GM18868 (cell line): ENCODE measurements at regions not wholly inside any gene's neighbourhood (a gene's known extent, or its start where the extent isn't known, plus 50 kb on each side); places are given as distances from the start of the nearest gene placed in this dataset.

ENCODE experiments used
- ATAC-seq: cut with Tn5 transposase; IDR thresholded peaks from one replicate; pipeline ENCODE4 v1.9.1; 2021; ENCODE audit warnings: mild to moderate bottlenecking, moderate library complexity; ENCODE audit not compliant: unreplicated experiment

DNA sequence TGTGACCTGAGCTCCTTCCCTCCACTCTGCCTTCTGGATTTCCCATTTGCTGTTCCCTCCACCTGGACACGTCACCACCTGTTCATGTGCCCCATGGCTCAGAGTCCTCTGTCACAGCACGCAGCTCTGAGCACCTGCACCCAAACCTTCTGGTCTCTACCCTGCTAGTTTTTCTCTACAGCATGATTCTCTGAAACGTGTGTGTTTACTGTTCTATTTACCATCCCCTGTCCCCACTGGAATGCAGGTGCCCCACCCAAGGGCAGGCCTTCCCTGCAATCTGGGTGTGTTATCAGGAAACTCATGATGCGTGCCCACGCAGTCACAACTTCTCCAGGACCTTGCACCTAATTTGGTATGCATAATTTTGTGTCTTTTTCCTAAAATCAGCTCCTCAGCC lies 284.4 kb upstream of the IGFBP3 start:
- ATAC-seq = no peak

DNA sequence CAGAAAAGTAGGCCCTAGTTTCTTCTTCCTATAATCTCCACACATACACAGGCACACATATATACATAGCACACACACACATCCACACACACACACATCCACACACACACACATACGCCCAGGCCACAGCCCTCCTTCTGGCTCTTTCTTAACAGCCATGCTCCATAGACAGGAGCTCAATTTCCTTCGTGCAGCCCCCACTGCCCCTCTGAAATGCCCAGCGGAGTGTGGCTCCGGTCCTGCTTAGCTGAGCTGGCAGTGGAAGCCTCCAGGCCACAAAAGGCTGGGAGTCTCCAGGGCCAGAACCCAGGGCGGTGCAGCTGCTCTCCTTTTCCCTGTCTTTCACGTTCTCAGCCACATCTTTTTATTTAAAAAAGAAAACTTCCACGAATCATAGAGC lies 282.9 kb upstream of the IGFBP3 start:
- no peak for ATAC-seq

DNA sequence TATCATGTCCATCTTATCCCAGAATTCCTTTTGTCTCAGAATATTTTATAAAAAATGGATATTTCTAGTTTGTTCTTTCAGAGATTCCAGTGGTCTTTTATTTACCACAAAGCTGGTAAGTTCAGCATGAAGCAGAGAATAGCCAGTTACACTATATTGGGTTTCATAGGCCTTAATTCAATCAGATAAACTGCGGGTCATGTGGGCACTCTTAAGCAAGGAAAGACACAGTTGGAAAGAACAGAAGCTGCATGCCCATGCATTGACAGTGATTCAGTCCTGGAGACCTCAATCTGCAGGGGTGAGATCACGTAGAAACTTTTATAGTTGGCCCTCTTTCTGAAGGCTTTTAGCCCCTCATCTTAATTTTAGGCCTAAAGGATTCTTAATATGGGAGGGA lies 281.3 kb upstream of the IGFBP3 start:
- no peak for ATAC-seq

DNA sequence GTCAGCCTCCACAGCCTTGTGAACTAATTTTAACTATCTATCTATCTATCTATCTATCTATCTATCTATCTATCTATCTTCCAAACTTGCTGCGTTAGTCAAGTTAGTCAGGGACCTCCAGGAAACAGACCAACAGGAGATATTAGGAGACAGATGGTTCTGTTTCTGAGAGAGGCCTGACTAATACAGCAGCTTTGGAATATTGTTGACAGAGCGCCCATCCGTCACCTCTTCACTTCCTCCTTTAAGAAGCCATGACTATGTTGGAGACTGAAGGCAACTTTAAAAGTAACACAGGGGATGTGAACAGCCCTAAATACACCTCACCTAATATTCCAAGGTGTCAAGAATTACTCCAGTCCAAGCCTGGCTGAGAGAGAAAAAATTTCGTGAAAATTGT lies 280.9 kb upstream of the IGFBP3 start:
- no peak for ATAC-seq

DNA sequence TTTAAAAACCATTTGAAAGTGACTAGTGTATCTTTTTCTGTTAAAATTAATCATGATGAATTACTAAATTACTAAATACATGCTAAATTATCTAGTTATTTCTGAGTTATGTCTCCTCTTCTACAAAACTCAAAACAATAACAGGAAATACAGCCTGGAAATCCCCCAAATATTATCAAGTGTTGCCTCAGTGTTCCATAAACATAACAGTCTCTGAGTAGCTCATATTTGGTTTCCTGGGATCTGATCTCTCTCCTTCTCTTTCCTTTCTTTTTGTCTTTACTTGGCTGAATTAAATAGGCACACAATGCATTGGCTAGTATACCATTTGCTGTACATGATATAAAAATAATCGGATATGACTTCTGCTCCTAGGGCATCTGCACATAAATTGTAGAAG lies 277.6 kb upstream of the IGFBP3 start:
- ATAC-seq = no peak

DNA sequence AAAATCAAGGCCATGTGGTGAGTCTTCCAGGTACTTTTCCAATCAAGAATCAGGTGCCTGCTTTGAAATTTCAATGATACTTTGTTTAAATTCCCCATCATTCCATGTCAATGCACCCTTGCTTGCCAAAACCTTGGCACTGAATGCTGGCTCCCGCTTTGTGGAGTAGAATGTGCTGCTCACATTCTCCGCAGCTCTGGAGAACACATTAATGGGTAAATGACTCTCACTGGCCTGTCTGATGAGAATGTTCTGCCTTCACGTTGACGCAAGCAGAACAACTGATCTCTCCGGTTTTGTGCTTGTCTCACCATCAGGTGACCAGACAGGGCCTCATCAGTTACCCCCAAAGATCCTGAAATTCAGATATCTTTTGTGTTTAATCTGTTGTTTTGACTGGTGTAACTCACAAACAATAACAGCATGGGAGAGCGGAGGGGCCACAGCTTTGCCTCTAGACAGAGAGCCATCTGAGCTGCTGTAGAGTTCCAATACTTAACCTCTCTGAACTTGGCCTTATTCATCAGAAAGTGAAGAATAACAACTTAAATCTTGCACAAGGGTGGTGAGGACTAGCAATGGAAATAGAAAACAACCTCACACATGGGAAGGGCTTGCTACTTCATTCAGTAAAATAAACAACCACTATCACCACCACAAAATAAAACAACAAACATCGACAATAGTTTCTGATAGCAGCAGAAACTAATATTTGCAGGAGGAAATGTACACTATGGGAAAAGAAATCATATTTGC lies 276.9 kb upstream of the IGFBP3 start:
- no peak for ATAC-seq

DNA sequence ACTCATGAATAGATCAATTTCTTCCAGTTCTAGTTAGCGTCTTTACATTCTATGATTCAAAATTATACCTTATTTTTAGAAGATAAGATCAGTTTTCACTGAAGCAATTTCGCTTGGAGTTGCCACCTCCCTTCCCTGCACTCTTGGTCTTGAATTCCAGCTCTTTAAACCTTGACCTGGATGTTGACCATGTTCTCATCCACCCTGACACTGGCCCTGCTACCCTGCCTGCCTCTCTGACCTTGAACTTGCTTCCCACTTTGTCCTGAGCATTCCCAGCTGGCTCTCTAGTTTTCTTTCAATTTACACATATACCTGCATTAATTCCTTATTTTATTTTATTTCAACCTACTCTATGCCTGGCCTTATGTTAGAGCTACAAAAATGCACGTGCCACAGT lies 274.9 kb upstream of the IGFBP3 start:
- no peak for ATAC-seq

DNA sequence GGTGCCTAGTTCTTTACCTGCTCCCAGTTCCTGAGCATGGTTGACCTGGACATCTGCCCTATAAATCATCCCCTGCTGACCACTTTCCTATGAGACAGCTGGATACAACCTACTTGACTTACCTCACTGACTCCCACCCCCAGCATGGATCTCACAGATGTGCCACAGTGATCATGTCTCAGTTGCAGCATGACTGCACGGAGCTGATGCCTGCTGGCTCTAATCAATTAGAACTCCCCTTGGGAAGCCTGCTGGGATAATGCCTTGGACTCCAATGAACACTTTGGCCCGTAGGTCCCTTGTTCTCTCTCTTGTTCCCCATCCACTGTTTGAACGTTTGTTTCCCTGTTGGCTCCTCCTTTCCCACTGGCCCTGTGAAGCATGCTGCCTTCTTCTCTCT lies 271.2 kb upstream of the IGFBP3 start:
- ATAC-seq = no peak

DNA sequence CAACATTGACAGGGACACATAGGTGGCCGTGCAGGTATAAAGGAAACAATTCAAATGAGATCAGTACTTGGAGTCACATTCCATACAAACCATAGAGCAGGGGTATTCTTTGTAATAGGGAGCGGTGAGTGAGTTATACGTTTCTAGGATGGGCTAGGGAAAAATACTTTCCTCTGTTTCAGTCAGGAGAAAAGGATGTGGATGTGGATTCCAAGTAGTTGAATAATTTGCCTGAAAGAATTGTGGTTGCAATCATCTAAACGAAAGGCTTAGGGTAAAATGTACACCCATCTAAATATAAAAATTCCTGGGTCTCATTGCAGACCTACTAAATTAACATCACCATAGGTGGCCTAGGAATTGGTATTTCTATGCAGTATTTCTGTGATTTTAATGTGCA lies 270.7 kb upstream of the IGFBP3 start:
- no peak for ATAC-seq

DNA sequence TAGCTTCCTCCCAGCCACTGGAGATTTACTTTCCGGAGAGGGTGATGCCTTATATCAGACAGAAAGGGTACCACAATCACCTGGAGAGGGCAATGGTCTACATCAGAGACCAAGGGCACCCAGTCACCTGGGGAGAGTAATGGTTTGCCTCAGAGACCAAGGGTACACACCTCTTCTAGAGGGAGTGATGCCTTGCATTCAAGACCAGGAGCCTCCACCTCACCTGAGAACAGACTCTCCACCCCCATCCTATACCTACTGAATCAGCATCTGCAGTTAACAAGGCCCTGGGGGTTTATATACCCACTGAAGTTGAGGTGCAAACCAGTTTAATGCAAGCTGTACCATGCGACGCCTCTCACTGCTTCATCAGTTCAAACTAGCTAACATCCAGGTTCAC lies 270.2 kb upstream of the IGFBP3 start:
- ATAC-seq = no peak

DNA sequence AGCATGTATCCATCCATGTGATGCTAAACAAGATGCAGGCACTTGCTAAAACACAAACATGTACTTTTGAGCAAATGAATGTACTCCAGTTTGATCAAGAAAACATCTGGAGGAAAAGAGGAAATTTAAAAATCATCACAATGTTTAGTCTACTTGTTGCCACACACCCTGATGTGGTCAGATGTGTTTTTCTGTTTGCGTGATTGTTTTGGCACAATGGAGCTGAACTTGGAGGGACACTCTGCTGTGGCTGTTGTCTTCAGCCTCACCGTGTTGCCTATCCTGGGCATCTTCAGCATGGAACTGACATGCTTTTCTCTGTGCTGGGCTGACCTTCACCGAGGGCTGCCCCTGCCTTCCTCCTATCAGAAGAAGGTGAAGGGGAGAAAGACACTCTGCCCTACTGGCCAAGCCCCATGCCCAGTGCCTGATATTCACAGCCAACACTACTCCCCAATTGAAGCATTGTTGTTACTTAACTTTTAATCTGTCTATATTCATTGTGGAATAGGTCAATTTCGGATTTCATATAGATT lies 268.3 kb upstream of the IGFBP3 start:
- ATAC-seq = no peak

DNA sequence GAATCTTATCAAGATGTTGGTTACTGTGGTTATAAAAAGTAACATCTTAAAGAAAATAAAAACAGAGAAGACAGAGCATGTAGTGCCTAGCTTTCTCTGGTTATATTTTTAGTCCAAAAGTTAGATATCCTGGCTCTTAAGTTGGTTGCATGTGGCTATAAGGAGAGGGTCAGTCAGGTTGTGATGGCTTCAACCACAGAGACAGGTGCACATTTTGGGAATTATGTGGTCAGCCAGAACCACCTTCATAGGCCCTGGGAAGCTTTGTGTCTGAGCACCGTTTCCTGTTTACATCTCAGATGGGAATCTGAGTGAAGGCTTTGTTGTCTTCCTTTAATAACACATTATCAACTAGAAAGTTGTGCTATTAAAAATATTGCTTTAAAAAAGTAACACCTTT lies 265.1 kb upstream of the IGFBP3 start:
- ATAC-seq = no peak

DNA sequence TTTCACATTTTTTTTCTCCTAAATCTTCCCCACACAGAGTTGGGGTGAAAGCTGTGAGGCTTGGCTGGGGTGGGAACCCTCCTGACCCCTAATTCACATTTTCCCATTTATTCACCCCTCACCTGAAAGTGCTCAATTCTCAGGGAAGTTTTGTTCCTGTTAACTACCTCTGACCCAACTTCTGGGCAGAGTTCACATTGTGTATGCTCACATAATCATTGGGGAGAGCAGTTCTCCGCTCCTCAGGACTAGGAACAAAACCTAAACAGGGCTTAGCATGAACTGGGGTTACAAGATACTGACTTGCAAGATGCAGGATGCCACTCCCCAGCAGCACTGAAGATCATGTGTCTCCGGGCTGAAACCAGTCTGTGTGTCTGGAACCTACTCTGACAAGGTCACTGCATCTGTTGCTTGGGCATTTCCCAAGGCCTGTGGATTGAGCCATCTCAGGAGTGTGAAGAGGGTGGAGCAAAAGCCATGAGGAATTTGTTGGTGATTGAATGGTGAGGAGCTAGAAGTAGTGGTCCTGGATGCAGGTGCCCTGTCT lies 258.1 kb upstream of the IGFBP3 start:
- ATAC-seq = no peak

DNA sequence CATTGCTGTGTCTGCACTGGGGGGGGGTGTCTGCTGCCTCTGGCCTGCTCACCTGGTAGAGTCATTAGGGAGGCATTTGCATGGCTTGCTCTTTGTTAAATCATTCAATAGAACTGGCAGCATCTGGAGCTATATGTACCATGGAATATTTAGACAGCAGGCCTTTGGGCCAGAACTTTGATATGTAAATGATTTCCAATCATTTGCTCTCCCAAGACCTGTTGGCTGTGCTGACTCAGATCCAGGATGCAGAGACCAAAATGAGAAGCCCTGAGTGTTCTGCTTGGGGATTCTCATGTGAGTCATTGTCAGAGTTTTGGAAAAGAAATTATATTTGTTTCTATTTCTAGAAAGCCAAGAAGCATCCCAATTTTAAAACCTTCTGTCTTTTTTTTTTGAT lies 257.6 kb upstream of the IGFBP3 start:
- no peak for ATAC-seq

DNA sequence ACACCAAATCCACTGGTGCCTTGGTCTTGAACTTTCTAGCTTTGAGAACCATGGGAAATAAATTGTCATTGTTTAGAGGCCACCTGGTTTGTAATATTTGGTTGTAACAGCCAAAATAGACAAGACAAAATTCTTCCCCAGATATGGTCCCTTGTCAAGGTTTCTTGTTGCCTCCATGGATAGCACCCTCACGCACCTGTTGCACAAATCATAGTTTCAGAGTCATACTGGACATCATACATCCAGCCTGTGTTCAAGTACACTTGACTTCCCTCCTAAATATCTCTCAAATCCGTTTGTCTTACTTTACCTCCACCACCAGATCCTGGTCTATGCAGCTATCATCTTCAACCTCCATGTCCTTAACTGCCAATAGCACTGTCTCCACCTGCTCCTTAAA lies 256.7 kb upstream of the IGFBP3 start:
- ATAC-seq = no peak

DNA sequence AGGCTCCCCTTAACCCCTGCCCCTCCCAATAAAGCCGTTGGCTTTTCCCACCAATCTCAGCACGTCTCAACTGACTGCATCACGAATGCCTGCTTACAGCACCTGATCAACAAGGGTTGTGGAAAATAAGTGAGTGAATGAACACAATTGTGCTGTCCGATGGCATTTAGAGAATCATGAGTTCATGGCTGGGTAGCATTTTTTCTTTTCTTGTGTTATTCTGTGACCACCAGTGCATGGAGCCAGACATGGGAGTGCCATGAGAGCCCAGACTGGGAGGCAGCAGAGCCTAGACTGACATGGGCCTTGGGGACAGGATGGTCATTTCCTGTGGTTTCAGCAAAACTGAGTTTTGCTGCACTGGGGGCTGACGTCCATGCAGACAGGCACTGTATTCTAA lies 254.1 kb upstream of the IGFBP3 start:
- ATAC-seq = no peak

DNA sequence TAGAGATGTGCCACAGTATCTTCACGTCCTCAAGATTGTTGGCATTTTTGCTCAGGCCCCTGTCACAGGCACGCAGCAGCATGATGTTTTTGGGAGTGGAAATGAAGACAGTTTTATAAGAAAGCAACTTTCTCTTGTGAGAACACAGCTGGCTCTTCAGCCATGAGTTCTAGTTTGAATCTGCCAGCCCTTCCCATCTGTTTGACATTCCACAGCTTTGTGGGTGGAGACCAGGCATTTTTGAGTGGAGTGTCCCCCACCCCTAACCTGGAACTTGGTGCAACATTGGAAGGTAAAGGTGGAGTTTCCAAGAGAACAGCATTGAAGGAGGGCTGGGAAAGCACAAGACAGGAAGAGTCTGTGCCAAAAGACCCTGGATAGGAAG lies 253.1 kb upstream of the IGFBP3 start:
- ATAC-seq = no peak

DNA sequence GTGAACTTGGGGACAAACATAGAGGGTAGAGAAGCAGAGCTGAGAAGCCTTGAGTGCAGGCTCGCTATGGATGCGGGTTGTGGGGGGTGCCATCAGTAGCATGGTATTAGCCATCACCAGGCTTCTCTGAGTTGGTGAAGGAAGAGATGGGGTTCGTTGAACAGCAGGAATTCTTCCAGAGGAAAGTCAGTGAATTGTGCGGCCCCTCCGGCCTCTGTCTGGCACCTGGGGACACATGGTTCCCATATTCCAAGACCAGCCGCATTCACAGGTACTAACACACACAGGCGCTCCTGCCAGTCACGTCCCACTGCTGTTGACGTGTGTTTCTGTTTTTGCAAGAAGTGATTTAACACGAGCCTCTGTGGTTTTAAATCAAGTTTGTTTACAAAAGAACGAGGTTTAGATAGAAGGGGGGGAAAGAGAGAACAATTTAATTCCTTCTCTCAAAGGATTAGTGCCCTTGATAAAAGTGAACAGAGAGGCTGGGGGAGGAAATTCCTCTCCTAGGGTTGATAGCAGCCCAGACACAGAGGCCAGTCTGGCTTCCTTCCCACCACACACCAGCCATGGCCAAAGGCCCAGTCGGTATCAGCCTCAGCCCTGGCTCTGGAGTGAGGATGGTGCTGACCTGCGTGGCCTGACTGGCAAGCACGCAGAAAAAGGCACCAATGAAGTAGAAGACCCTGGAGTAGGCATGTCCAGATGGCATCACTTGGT lies 252.6 kb upstream of the IGFBP3 start:
- ATAC-seq = no peak

DNA sequence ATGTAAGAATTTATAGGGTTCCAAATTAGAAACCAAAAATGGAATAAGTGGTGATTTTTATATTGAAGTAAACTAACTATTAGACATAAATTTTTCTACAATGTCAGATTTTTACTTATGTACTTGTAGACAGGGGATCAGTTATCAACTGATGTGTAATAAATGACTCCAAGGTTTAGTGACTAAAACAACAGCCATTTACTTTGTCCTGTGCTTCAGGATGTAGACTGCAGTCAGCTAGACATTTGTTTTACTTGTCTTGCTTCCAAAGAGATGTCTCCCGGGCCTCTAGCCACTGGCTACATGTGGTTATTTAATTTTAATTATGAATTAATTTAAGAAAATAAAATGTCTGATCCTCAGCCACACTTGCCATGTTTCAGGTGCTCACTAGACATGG lies 249.7 kb upstream of the IGFBP3 start:
- ATAC-seq = no peak

DNA sequence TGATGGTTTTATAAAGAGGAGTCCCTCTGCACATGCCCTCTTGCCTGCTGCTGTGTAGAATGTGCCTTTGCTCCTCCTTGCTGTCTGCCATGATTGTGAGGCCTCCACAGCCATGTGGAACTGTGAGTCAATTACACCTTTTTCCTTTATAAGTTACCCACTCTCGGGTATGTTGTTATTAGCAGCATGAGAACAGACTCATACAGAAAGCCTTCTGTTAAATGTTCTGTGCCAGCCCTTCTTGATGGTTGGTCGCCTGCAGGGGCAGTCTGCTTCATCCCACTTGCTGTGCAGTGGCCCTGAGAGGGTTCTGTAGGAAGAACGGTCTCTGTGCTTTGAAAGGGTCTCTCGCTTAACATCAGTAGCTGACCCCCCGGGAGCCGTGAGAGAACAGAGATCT lies 248.9 kb upstream of the IGFBP3 start:
- no peak for ATAC-seq

DNA sequence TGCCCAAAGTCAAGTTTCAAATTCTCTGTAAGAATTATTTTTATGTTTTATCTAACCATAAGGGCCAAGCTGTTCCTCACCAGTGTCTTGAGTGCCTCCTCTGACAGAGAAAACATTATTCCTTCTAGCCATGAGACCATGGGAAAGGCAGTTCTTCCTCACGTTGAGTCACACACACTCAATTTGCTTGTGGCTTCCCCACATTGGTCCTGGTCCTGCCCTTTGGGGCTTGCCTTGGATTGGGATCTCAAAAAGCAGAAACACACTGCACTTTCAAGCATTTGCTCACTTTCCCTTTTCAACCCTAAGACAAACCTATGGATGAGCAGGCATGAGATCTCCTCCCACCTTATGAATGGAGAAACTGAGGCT lies 248.3 kb upstream of the IGFBP3 start:
- ATAC-seq = no peak

DNA sequence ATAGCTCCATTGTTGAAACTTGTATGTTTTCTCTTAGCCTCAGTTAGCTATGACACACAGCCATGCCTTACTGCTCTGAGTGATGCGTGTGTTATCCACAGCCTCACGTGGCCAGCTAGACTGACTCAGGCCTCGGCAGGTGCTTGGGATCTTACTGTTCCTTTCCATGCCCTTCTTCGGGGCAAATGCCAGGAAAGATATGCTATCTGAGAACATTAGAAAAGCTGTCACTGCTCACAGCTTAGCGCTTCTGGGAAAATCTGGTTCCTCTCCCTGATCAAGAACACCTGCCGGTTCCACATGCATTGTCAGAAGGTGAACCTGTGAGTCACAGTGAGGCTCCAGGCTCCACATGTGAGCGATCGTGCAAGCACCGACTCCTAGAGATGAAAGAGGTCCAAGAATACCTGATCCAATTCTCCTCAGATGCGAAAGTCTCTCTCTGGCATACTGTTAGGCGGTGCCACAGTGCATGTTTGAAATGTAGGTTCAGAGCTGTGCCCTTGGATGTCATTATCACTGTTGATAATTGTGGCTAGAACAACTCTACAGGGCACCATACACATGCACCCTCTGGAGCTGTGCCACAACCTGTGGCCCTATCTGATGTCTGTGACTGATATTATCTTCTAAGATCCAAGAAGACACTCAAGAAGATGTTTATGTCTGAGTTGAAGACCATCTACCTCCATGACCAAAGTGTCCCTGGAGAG lies 247.8 kb upstream of the IGFBP3 start:
- ATAC-seq = no peak
